ENCODE measurements at regions not wholly inside any gene's neighbourhood (a gene's known extent, or its start where the extent isn't known, plus 50 kb on each side); places are given as distances from the start of the nearest gene placed in this dataset.

- Histone ChIP-seq H3K9me3 (no peaks in the 10 kb centered on the region), H3K27me3 (no peaks in the 10 kb centered on the region), H3K36me3 (no peaks in the 10 kb centered on the region), H3K4me3 (replicated peaks in 1 of 3) (no peak overlapping the region), H3K4me1 (peaks cover 0 to 13% of the 10 kb centered on the region in 2 donors), H3K27ac (no peak overlapping the region)
- no peak for DNase-seq
- intact Hi-C loops (cut with DNase I), result no loop called here
- WGBS, 2 donors, result 85 to 88% methylated on average over 11 of the region's 11 CpGs
- TF ChIP-seq, protein P1, sequence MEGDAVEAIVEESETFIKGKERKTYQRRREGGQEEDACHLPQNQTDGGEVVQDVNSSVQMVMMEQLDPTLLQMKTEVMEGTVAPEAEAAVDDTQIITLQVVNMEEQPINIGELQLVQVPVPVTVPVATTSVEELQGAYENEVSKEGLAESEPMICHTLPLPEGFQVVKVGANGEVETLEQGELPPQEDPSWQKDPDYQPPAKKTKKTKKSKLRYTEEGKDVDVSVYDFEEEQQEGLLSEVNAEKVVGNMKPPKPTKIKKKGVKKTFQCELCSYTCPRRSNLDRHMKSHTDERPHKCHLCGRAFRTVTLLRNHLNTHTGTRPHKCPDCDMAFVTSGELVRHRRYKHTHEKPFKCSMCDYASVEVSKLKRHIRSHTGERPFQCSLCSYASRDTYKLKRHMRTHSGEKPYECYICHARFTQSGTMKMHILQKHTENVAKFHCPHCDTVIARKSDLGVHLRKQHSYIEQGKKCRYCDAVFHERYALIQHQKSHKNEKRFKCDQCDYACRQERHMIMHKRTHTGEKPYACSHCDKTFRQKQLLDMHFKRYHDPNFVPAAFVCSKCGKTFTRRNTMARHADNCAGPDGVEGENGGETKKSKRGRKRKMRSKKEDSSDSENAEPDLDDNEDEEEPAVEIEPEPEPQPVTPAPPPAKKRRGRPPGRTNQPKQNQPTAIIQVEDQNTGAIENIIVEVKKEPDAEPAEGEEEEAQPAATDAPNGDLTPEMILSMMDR (IDR thresholded peaks at IDR 0.05), result no peak
- no peak for TF ChIP-seq POLR2A (IDR thresholded peaks at IDR 0.05)
These were observed 86.6 kb downstream of the SOWAHC start for GRCh38 chr2:109700680-109701274.

DNA sequence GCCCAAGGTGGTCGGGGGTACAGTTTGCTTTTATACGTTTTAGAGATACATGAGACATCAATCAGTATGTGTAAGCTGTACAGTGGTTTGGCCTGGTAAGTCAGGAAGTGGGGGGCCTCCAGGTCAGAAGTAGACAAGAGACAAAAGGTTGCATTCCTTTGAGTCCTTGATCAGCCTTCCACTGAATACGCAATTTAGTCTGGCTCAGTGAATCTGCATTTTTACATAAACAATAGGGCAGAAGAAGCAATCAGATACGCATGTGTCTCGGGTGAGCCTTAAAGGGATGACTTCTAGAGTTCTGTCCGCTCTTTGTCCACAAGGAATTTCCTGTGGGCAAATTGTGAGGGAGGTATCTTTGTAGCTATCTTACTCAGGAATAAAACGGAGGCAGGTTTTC, 87.2 kb downstream of the SOWAHC start:
- Histone ChIP-seq H3K4me3 (replicated peaks in 1 of 3) (no peak overlapping the region), H3K4me1 (peaks cover 0 to 13% of the 10 kb centered on the region in 2 donors), H3K27me3 (no peaks in the 10 kb centered on the region), H3K36me3 (no peaks in the 10 kb centered on the region), H3K27ac (no peak overlapping the region), H3K9me3 (no peaks in the 10 kb centered on the region)
- WGBS, 2 donors, result 80 to 82% methylated on average over 7 of the region's 7 CpGs
- TF ChIP-seq, protein P1 (IDR thresholded peaks at IDR 0.05), result no peak
- no peak for TF ChIP-seq POLR2A (IDR thresholded peaks at IDR 0.05)
- DNase-seq, result no peak
- intact Hi-C loops (cut with DNase I), result no loop called here

DNA sequence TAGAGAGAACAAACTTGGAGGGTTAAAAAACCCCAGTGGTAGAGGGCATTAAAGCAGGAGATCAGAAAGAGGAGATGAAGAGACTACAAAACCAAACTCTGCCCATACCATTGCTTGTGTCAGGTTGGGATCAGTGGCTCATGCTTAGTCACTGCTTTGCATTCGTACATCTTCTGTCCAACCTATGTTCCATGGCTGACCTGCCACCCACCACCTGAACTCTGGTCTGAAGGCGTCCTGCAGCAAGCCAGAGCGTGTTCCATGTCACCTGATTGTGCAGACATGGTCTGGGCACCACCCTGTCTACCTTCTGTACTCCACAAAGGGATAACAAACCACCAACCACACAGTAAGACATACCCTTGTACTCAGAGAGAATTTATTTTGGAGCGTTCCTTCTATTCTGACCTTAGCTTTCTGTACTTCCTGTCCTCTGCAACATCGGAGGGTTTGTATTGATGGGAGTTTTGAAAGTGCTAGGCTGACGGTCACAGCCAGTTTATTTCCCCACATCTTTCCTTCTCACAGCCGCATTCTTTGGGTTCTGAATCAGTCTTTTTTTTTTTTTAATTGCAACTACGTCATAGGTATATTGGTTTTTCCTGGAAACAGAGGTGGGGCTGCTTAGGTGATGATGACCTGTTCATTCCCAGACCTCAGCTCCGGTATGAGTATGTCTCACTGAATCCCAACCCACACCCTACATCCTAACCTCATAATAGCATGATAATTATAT, 88.3 kb downstream of the SOWAHC start:
- intact Hi-C loops (cut with DNase I), result no loop called here
- Histone ChIP-seq H3K36me3 (no peaks in the 10 kb centered on the region), H3K27ac (no peak overlapping the region), H3K4me1 (peaks cover 0 to 13% of the 10 kb centered on the region in 2 donors), H3K27me3 (no peaks in the 10 kb centered on the region), H3K9me3 (no peaks in the 10 kb centered on the region), H3K4me3 (replicated peaks in 1 of 3) (no peak overlapping the region)
- WGBS, 2 donors, result 86 to 88% methylated on average over 9 of the region's 9 CpGs
- TF ChIP-seq POLR2A (IDR thresholded peaks at IDR 0.05), result no peak
- TF ChIP-seq, protein P1 (IDR thresholded peaks at IDR 0.05), result no peak
- DNase-seq, result no peak

DNA sequence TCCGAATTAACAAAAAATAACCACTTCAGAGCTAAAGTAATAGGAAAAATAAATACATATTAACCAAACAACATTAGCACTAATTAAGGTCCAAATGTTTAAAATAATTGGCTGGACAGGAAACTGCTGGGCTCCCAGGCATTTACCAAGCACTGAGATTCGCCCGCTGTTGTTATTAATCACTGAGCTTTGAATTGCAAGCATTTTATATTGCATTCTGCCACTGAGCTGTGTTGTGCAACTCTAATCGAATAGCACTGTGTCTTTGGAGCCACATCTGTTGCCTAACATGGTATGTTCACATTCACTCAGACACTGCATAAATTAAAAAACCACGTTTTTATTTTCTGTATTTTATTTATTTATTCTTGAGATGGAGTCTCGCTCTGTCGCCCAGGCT, 88.9 kb downstream of the SOWAHC start:
- Histone ChIP-seq H3K4me1 (peaks cover 0 to 13% of the 10 kb centered on the region in 2 donors), H3K27me3 (no peaks in the 10 kb centered on the region), H3K9me3 (no peaks in the 10 kb centered on the region), H3K4me3 (replicated peaks in 1 of 3) (no peak overlapping the region), H3K27ac (no peak overlapping the region), H3K36me3 (no peaks in the 10 kb centered on the region)
- no peak for TF ChIP-seq POLR2A (IDR thresholded peaks at IDR 0.05)
- TF ChIP-seq, protein P1 (IDR thresholded peaks at IDR 0.05), result no peak
- no peak for DNase-seq
- intact Hi-C loops (cut with DNase I), result no loop called here
- 85 to 90% methylated on average over 7 of the region's 7 CpGs for WGBS, 2 donors

DNA sequence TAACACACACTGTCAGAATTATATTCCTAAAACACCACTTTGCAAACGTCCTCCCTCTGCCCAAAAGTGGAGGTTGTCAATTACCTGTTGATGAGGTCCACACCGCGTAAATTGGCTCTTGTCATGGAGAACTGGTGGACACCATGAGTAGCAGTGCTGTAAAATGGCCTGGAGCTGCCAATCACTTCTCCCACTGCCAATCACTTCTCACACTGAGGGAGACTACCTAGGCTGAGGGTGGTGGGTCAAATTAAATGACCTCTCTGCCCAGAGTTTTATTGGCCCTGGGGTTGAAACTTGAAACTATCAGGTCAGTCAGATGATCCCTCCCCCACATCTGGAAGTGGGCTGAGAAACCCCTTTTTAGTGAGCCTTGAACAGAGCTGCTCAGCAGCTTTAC, 89.6 kb downstream of the SOWAHC start:
- WGBS, 2 donors, result 83 to 92% methylated on average over 3 of the region's 3 CpGs
- no peak for DNase-seq
- Histone ChIP-seq H3K4me1 (peaks cover 0 to 10% of the 10 kb centered on the region in 2 donors), H3K4me3 (replicated peaks in 1 of 3) (no peak overlapping the region), H3K36me3 (no peaks in the 10 kb centered on the region), H3K9me3 (no peaks in the 10 kb centered on the region), H3K27me3 (no peaks in the 10 kb centered on the region), H3K27ac (no peak overlapping the region)
- TF ChIP-seq, protein P1 (IDR thresholded peaks at IDR 0.05), result no peak
- TF ChIP-seq POLR2A (IDR thresholded peaks at IDR 0.05), result no peak
- intact Hi-C loops (cut with DNase I), result no loop called here

All from thyroid gland (tissue), 4 donors.